HPDE6-E6E7 (cell line): ENCODE measurements at regions not wholly inside any gene's neighbourhood (a gene's known extent, or its start where the extent isn't known, plus 50 kb on each side); places are given as distances from the start of the nearest gene placed in this dataset.
A peak's percentile ranks its signal among the peaks of the same experiment; 100 is the strongest.

Experiments used
- DNase-seq: peaks from one replicate; pipeline ENCODE4 v3.0.0; 2011; ENCODE audit warnings: missing footprints; ENCODE audit errors: extremely low spot score

GRCh38 chr4:149296503-149296902 is 519.1 kb downstream of the IQCM start:
- no peak for DNase-seq

- DNase-seq, result no peak
These were observed 519.6 kb downstream of the IQCM start for GRCh38 chr4:149296084-149296483.

DNA sequence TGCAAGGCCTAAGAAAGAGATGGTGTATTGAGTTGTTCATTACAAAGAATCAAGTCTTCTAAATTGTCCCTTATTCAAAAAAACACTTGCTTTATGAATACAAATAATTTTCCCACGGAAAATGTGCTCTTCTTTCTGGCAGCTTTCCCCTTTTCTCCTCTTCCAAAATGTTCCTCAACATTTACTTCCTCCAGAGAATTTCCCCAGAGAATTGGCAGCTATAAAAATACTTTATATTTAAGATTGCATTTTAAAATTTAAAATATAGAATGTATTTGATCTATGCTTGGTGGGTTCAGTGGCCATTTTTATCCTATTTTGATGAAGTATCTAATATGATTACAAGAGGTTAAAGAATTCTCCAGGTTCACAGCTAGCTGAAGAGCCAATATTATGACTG is 521.0 kb downstream of the IQCM start:
- no peak for DNase-seq

GRCh38 chr4:149293046-149293649 is 522.5 kb downstream of the IQCM start:
- DNase-seq, result no peak

DNA sequence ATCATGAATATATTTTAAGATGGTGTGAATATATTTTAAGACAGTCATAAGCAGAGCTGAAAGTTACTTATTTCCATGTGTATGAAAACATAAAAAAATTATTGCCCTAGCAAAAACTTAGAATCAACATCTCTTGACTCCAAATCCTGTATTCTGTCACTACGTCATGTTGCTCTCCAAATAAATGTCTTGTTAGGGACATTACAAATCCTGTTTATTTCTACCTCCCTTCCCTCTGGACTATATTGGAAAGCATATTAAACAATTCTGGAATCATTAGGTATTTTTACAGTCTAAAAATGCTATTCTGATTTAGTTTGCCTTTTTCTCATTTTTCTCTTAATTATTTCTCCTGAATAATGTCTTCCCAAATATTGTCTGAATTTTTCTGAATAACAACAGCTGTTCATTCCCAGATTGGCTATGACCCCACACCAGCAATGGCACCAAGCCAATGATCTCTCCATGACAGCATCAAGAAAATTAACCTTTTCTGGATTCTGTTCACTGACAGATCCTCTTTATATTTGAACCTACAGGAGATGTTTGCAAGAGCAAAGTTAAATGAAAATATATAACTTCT is 523.1 kb downstream of the IQCM start:
- DNase-seq, result no peak

- DNase-seq, result no peak
These were observed 524.2 kb downstream of the IQCM start for GRCh38 chr4:149291463-149291862.

GRCh38 chr4:149280806-149281205 is 534.8 kb downstream of the IQCM start:
- DNase-seq, result no peak

GRCh38 chr4:149279776-149280175 is 535.9 kb downstream of the IQCM start:
- DNase-seq, result no peak

DNA sequence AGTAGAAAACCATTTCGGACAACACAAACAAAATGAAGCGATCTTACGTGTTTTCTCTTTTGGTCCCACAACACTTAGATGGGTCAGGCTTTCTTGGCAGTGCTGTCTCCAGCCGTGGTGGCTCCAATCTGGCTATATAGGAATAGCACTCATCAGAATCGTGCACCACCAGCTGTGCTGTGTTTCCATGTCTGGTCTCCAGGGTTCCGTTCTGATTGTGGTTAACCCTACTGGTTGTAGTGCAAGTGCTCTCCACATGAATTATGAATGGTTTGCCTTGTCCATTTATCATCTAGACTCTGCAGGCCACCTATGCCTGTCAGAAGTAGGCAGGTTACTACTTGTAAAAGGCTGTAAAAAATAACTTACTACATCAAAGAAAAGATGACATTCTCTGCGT is 536.3 kb downstream of the IQCM start:
- no peak for DNase-seq

DNA sequence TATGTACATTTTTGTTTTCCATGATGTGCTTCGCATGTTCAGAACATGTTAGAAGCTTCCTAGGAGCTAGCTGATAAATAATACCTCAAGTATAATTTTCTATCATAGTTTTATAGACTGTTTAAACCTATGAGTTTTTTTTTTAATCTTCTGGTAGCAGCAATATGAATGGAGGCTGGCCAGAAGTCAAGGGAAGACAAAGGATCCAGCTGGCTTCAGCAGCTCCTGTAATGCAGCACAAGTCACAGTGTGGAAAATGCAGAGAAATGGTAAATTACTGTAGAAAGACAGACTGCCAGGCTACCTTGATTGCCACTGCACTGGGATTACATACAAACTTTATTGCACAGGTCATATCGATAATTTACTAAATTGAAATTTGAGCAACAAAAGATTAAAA is 537.9 kb downstream of the IQCM start:
- DNase-seq, result no peak

DNA sequence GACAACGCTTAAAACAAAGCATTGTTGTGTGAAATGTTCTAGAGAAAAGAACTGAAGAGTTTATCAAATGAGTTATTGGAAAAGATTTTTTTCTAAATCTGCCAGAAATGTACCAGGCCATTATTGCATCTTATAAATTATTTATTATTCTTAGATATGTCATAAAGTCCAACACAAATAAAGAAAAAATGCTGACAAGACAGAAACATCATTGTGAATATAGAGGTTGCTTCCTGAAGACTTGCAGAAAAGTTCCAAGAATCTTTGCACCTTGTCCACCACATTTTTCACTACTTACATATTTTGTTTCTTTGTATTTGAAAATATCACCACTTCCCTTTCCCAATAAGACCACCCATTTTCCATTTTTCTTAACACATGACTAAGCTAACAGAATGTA is 545.8 kb downstream of the IQCM start:
- no peak for DNase-seq

DNA sequence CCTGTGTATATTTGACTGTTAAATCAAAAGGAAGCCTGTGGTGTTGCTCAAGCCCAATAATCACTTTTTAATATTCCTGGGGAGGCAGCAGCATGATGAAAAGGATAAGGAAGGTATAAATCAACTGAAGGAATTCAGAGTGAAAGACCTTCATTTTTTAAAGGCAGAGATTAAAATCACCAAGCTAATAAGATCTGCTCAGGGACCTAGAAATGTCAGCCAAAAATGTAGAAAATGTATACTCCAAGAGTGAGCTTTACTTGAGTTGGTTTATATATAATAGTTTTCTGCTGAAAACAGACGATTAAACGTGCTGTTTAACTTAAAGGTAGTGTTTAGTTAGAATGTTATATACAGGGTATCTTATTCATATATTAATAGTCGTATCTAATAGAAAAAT is 549.3 kb downstream of the IQCM start:
- DNase-seq, result no peak

- no peak for DNase-seq
These were observed 550.0 kb downstream of the IQCM start for GRCh38 chr4:149265645-149266044.

DNA sequence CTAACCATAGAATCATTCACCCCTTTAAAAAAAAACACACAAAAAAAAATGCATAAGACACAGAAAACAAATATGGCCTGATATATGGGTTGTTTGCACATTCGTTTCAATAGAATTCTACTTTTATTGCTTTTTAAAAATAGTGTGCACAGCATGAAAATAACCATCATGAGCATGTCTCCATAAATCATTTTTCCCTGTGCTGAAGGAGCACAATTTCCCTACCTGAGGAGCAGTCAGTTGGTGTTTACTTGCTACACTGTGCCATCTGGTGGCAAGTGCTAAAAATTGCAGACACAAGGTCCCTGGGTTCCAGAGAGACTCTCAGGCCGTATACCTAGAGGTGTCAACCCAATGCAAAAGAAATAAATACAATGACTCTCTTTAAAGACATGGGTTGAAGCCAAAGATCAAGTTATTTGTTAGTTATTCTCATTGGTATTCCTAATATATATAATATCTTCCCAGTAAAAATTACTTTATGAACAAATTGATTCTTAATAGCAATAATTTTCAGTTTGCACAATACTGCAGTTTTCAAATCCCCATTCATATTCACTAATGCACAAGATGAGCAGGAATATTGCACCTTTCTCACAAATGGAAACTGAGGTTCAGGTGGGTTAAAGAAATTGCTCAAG is 551.4 kb downstream of the IQCM start:
- peak; percentile 13 for DNase-seq

DNA sequence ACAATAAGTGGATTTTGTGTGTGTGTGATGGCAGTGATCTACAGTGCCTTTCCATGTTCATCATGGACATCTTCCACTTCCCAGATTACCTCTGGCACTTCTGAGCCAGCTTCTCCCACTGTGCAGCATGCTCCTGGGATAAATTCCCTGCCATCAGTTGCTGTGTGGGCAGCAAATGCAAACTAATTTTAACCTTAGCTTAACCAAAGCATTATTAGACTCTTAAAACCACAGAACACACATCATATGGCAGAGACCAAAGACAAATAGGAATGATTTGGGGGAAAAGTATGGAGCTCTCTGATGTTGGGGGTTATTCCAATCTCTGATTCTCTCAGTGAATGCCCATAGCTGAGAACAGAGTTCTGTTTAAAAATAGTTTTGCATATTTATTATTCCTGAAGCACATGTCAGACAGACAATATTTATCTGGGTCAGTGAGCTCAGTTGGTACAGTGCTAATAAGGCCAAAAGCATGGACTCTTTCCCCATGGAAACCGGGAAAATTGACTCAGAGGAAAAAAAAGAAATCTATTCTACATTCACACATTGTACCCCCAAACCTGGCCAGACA is 567.4 kb downstream of the IQCM start:
- no peak for DNase-seq

- no peak for DNase-seq
These were observed 568.5 kb downstream of the IQCM start for GRCh38 chr4:149247164-149247563.

DNA sequence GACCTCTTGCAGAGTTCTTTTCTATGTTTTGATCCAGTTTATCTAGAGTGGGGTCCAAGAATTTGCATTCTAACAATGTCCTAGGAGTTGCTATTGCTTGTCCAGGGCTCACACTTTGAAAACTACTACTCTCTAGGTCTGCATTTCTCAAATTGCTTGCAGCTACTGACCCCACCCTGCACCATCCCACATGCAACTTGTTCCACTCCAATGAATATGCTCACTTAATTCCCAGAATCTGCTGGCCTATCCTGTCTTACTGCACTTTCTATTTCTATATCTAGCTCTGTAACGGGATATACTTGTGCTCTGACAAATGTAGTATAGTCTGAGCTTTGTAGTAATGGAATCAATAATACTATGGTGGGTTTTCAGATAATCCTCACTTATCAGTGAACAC is 570.3 kb downstream of the IQCM start:
- no peak for DNase-seq

DNA sequence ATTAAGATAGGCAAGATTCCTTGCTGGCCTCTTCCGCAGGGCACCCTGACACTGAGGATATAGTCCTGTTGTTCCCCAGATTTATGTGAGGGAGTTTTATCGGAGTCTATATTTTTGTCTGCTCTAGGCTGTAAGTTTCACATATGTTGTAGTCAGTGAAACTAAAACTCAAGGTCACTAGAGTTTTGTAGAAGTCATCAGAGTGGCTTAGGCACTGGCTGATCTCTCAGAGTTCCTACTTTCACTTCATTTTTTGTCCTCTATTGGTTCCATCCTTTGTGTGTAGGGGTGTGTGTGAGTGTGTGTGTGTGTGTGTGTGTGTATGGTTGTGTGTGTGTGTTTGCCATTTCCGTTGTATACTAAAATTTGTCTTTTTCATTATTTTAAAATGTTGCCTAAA is 577.5 kb downstream of the IQCM start:
- DNase-seq, result no peak

DNA sequence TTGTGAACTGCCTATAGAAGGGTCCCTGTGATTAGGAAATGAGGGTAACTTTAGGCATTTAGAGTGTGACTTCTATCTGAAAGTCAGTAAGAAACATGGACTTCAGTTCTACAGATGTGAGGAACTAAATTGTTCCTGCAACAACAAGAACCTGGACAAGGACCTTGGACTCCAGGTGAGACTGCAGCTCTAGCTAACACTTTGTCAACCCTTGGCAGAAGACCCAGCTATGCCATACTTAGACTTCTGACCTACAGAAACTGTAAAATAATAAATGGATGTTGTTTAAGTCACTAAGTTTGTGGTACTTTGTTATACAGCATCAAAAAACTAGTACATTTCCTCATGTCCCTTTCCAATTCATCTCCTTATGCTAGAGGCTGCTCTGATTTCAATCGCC is 580.8 kb downstream of the IQCM start:
- no peak for DNase-seq

DNA sequence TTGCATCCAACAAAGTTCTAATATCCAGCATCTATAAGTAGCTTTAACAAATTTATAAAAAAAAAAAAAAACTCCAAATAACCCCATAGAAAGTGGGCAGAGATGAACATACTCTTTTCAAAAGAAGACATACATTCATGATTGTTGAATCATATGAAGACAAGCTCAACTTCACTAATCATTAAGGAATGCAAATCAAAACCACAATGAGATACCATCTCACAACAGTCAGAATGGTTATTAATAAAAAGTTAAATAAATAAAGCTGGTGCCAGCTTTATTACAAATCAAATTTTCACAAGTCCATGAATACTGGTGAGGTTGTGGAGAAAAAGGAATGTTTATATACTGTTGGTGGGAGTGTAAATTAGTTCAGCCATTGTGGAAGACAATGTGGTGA is 592.0 kb downstream of the IQCM start:
- DNase-seq, result no peak

DNA sequence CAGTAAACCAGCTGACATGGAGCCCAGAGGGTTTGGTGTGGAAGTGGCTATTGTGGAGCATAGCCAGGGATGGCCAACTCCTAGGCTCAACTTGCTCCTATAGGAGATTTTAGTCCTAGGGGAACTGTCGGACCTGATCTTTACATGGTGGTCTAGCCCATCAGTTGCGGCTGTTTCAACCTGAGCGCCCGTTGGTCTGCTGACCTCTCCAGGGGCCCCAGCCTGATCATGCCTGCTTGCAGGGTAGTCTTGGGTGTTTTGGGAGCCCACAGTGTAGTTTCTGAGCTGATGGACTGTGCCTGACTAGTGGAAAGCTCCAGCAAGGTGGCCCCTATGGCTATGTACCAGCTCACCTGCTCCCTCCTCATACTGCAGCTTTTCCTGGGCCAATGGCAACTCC is 597.0 kb downstream of the IQCM start:
- no peak for DNase-seq

GRCh38 chr4:149214301-149214700 is 601.3 kb downstream of the IQCM start:
- DNase-seq, result no peak

DNA sequence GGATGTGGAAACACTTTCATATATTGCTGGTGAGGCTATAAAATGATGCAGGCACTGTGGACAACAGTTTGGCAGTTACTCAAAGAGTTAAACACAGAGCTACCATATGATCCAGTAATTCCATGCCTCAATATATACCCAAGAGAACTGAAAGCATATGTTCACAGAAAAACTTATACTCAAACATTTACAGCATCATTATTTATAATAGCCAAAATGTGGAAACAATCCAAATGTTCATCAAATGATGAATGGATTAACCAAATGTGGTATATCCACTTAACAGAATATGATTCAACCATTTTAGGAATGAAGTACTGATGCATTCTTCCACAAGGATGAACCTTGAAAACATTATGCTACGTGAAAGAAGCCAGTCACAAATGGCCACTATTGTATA is 603.8 kb downstream of the IQCM start:
- DNase-seq, result no peak
